ENCODE measurements at regions not wholly inside any gene's neighbourhood (a gene's known extent, or its start where the extent isn't known, plus 50 kb on each side); places are given as distances from the start of the nearest gene placed in this dataset.

GRCh38 chr3:157829786-157830185 lies 276.4 kb downstream of the SHOX2 start:
- ChIA-PET POLR2A (no interaction called here), CTCF (no interaction called here)
- ATAC-seq: no peak
- Histone ChIP-seq H3K4me2 (no peak overlapping the region), H3K4me1 (no peaks in the 10 kb centered on the region), H3K27ac (no peak overlapping the region), H3K9me3 (no peaks in the 10 kb centered on the region), H3K4me3 (no peak overlapping the region)
- DNase-seq (ENCODE audit: low read depth in 1 of 2, low spot score in 1 of 2): no peak
- WGBS (ENCODE audit: missing lambda C conversion rate): 19% methylated on average over 2 of the region's 2 CpGs
- no peak for FAIRE-seq
- TF ChIP-seq REST (IDR thresholded peaks at IDR 0.05): no peak
- TF ChIP-seq TP53 (CRISPR knock-in tag; IDR thresholded peaks at IDR 0.05): no peak
- TF ChIP-seq FOSL2 (IDR thresholded peaks at IDR 0.05): no peak
- TF ChIP-seq FOSL2 (CRISPR knock-in tag; IDR thresholded peaks at IDR 0.05): no peak

- Histone ChIP-seq H3K4me3 (no peak overlapping the region), H3K27ac (no peak overlapping the region), H3K4me2 (no peak overlapping the region), H3K4me1 (no peaks in the 10 kb centered on the region), H3K9me3 (no peaks in the 10 kb centered on the region)
- ChIA-PET CTCF (no interaction called here), POLR2A (no interaction called here)
- TF ChIP-seq MAX (IDR thresholded peaks at IDR 0.05) (no peak), CTCF (IDR thresholded peaks at IDR 0.05) (no peak), RAD21 (conservative IDR thresholded peaks at IDR 0.05 in 1 of 2, IDR thresholded peaks at IDR 0.05 in 1 of 2) (no peak), USF2 (IDR thresholded peaks at IDR 0.05) (no peak), RARB (CRISPR knock-in tag; IDR thresholded peaks at IDR 0.05) (no peak), HOXA7 (CRISPR knock-in tag; IDR thresholded peaks at IDR 0.05) (no peak), SREBF2 (IDR thresholded peaks at IDR 0.05) (no peak), ATOH8 (CRISPR knock-in tag; IDR thresholded peaks at IDR 0.05; ENCODE audit: low read depth) (no peak)
- DNase-seq (ENCODE audit: low read depth in 1 of 2, low spot score in 1 of 2) (no peak), FAIRE-seq (no peak), ATAC-seq (no peak)
- 45% methylated on average over 4 of the region's 4 CpGs for WGBS (ENCODE audit: missing lambda C conversion rate)
Measured at GRCh38 chr3:157824281-157824680, 281.9 kb downstream of the SHOX2 start.

GRCh38 chr3:157823050-157823449 lies 283.2 kb downstream of the SHOX2 start:
- ATAC-seq: no peak
- Histone ChIP-seq H3K4me2 (no peak overlapping the region), H3K4me1 (no peaks in the 10 kb centered on the region), H3K4me3 (no peak overlapping the region), H3K9me3 (no peaks in the 10 kb centered on the region), H3K27ac (no peak overlapping the region)
- no peak for DNase-seq (ENCODE audit: low read depth in 1 of 2, low spot score in 1 of 2)
- FAIRE-seq: no peak
- CTCF ChIA-PET: no interaction called here
- POLR2A ChIA-PET: no interaction called here
- 28% methylated on average over 1 of the region's 1 CpG for WGBS (ENCODE audit: missing lambda C conversion rate)
- TF ChIP-seq FOXS1 (CRISPR knock-in tag; IDR thresholded peaks at IDR 0.05) (no peak), GATA3 (IDR thresholded peaks at IDR 0.05; ENCODE audit: borderline replicate concordance) (no peak), MAZ (IDR thresholded peaks at IDR 0.05; ENCODE audit: borderline replicate concordance, low read depth, low read length) (no peak), TFCP2L1 (CRISPR knock-in tag; IDR thresholded peaks at IDR 0.05) (no peak), ZFP36 (IDR thresholded peaks at IDR 0.05; ENCODE audit: borderline replicate concordance, partially characterized antibody) (no peak), JUNB (IDR thresholded peaks at IDR 0.05) (no peak), NFE2L2 (conservative IDR thresholded peaks at IDR 0.05; ENCODE audit: low read length) (no peak), EHMT2 (IDR thresholded peaks at IDR 0.05; ENCODE audit: low read depth) (no peak), HOXB13 (CRISPR knock-in tag; IDR thresholded peaks at IDR 0.05; ENCODE audit: low read depth) (no peak), ELK1 (IDR thresholded peaks at IDR 0.05; ENCODE audit: low read depth, low read length) (no peak), ZC3H11A (IDR thresholded peaks at IDR 0.05) (no peak), TP53 (CRISPR knock-in tag; IDR thresholded peaks at IDR 0.05) (no peak), HMGXB4 (CRISPR knock-in tag; IDR thresholded peaks at IDR 0.05; ENCODE audit: borderline replicate concordance) (no peak), FOSL2 (IDR thresholded peaks at IDR 0.05) (no peak), FOSL2 (CRISPR knock-in tag; IDR thresholded peaks at IDR 0.05) (no peak), HDAC2 (IDR thresholded peaks at IDR 0.05) (no peak)
